ENCODE measurements at regions not wholly inside any gene's neighbourhood (a gene's known extent, or its start where the extent isn't known, plus 50 kb on each side); places are given as distances from the start of the nearest gene placed in this dataset.
"Not testable (repeated sequence)": the region's sequence is repeated elsewhere in the genome, so short reads cannot be mapped to it uniquely, and the experiment has no call there.

DNA sequence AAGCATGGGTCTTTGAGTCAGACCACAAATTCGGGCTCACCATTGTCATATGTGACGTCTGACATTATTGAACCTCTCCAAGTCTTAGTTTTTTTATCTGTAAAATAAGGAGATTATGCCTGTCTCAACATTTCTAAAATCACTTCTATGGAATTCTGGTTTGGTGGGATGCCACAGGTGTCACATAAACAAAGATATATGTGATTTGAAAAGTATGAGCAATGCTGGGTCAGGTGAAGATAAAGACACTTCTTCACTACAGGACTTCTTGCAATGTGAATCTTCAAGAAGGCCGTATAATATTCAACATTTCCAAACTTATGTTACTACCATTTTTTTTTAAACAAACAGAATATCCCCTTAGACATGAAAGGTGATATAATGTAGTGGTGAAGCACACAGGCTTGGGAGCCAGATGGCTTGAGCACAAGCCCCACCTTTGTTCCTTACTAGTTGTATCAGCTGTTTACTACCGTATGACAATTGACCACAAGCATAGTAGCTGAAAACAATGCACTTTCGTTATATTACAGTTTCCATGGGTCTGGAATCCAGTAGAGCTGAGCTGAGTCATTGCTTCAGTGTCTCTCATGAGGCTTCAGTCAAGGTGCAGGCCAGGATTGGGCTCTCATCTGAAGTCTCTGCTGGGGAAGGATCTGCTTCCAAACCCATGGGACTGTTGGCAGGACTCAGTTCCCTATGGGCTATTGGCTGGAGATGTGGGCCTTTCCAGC lies 87.7 kb downstream of the UTP18 start:
- no peak for DNase-seq (ENCODE audit: low read depth)

DNA sequence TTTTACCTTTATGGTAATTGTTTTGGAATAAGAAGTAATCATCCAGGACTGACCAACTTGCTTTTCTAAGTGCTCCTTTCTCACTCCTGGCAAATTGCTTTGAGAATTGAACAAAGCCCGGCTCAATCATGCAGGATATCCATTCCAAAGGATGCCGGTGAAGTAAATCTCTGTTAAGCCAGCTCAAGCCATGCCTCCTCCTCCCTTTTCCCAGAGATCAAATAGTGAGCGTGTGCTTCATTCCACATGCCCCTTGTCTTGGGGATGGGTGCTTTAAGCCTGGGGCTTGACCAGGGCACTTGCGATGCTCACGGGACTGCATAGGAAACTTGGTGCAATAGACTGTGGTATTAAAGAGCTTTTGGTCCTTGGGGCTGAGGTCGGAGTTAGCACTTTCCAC lies 90.7 kb downstream of the UTP18 start:
- no peak for DNase-seq (ENCODE audit: low read depth)

DNA sequence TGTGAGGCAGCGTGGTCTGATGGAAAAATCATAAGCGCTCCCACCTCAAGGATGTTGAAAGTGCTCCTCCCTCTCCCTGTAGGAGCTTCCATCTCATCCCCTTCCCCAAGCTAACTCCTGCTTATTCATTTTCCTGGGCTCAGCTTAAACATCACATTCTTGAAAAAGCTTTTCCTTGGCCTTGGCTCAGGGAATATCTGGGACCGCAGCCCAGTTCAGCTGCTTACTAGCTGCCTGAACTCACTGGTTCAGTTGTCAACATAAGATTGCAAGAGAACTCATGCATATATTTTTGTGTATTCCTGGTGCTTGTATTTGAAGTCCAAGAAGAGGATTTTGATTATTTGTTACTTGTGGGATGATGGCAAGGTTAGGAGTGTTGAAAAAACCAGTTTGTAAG lies 91.5 kb downstream of the UTP18 start:
- DNase-seq (ENCODE audit: low read depth), result peak; percentile 21

DNA sequence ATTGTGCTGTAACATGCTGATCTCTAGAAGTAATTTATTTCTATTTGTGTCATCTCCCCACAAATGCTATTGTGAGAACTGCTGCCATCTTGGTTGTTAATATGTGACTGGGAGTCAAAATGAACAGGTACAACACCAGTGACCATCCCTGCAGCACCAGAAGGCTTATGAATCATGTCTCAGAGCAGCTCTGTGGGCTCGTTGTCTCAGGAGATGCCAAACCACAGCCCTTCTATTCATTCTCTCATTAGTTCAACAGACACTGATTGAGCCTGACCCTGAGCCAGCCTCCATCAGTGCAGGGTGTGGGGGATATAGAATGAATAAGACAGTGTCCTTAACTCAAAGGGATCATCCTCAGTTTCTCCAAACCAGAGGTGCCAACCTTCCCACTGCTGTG lies 92.5 kb downstream of the UTP18 start:
- no peak for DNase-seq (ENCODE audit: low read depth)

DNA sequence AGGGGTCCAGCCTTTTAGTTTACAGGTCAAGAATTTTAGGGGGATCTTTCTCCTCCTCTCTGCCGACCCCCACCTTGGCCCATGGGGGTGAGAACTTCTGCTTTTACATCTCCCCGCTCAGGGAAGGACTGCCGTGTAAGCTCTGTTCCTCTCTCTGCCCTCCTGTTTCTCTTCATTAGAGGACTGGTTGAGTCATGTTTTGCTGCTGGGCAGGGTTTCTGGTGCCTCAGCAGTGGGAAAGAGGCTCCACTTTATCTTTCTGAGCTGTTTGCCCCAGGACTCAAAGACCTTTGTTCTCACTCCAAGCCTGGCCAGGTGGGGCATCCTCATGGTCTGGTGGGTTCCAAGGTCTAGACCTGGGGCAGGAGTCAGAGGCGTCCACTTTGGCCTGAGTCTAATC lies 93.0 kb downstream of the UTP18 start:
- no peak for DNase-seq (ENCODE audit: low read depth)

DNA sequence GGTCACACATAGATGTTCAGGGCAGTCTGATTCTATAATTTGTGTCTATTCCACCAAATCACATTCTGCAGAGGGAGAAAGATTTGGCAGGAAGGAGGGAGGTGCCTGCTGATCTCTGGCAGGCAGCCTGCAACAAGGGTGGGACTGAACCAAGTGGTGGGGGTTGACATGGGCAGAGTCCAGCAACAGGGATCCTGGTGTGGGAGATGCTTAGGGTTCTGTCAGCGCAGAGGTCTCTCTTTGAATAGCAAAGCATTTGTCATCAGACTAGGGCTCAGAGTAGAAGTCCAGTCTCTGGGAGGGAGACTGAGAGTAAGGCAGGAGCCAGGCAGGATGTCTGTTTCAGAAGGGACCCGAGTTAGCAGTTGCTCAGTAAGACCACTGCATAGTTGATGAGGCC lies 94.6 kb downstream of the UTP18 start:
- DNase-seq (ENCODE audit: low read depth), result no peak

DNA sequence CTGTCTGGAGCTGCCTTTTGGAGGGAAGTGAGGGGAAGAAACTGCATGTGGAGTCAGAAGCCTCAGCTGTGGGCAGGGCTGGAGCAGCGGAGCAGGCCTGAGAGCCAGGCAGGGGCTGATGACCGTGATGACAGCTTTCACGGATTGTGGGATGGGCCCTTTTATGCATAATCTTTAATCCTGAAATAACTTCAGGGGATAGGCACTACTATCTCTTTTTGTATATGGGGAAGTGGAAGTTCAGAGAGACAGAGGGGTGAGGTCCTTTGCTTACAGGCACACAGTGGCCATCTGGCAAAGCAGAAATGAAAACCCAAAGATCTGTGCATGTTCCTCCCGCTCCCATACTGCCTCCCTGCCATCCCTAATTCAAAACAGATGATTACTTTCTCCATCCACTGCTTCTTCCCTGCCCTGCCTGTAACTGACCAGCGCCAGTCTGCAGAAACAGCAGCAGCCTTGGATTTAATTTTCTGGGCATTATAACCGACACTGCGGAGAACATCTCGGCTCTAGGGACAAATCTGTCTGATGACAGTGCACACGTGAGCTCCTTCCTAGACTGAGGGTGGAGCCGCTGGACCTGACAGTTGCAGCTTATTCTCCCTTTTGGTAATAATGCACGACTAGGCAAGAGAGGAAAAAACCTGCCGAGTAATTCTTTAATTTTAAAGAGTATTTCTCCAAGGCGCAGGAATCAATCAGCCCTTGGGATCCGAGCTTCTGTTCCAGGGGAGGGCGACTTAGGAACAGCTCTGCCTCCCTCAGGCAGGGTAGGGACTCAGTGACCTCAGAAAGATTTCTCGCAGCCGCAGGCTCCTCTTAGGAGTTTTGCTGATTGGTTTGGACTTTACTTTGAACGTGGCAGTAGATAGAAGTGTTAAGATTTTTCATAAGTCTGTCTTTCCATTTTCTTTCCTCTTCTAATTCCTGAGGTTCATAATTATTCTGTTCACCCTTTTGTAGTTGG lies 95.4 kb downstream of the UTP18 start:
- no peak for DNase-seq (ENCODE audit: low read depth)

DNA sequence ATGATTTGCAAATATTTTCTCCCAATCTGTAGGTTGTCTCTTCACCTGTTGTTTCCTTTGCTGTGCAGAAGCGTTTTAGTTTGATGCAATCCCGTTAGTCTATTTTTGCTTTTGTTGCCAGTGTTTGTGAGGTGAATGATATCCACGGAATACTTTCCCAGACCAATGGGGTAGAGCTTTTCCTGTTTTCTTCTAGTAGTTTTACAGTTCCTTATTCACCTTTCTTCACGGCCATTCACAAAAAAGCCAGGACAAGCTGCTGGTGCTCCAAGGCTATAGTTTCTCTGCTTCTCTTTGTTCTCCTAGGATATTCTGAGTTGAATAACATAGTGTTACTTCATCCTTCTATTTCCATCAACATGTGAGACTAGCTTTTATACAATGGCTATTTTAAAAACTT lies 98.7 kb downstream of the UTP18 start:
- DNase-seq (ENCODE audit: low read depth), result no peak

DNA sequence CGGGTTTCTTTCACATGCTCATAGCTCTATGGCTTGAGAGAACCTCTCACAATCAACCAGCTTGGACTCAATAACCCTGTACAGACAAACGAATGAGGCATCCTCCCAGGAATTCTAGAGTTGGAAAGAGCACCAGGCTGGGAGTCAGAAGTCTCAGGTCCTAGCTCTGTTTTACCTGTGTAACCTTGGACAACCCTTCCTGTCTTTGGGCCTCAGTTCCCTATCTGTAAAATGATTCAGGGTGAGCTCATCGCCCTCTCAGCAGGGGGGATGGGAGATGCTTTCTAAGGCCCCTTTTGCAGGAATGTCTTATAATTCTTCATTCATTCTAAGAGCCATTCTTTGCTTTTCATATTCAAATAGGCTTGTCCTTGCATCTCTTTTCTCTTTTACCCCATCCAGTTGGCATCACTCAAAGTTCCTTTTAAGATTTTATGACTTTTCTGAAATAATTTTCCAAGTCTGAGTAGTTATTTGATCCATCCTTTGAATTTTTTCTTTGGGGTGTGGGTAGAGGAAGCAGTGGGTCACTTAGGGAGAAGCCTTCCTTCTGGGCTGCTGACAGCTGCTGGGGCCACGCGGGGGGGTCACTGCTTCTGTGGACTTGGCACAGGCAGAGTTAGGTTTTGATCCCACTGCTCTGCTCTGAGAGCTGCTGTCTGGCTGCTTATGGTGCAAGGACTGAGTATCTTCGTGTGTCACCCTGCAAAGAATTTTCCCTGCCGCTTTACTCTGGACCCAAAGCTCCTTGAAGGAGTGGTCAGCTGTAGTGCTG lies 102.7 kb downstream of the UTP18 start:
- no peak for DNase-seq (ENCODE audit: low read depth)

DNA sequence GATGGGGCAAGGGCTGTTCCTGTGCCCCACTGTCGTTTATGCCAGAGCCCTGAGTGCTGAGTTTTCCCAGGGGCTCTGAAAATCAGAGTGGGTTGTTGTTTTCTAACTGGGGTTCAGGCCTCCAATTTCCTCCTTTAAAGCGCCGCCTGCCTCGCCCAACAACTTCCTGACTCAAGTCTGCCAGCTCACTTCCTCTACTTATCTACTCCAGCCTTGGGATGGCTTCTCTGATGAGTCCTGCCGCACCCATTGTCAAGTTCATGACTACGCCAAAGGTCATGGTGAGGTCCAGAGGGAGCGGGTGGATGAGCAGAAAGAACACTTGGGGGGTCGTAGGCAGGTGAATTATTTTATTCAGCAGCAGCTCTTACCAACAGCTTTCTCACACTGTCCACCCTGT lies 104.7 kb downstream of the UTP18 start:
- no peak for DNase-seq (ENCODE audit: low read depth)

DNA sequence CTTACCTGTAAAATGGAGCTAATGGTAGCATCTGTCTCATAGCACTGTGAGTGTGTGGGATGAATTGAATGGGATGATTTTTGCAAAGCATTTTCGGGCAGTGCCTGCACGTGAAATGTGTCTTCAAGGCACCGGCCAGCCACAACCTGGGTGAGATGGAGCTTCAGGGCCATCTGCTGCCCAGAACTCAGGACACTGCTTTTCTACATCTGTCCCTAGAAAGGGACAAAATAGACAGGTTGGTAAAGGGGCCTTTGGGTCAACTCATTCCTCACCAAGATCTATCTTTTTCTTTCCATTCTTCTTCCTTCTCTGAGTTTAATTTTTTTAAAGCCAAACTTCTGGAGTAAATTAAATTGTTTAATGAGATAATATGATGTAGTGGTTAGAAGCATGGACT lies 106.5 kb downstream of the UTP18 start:
- DNase-seq (ENCODE audit: low read depth), result no peak

DNA sequence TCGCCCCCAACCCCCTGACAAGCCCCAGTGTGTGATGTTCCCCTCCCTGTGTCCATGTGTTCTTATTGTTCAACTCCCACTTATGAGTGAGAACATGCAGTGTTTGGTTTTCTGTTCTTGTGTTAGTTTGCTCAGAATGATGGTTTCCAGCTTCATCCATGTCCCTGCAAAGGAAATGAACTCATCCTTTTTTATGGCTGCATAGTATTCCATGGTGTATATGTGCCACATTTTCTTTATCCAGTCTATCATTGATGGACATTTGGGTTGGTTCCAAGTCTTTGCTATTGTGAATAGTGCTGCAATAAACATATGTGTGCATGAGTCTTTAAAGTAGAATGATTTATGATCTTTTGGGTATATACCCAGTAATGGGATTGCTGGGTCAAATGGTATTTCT lies 107.5 kb downstream of the UTP18 start:
- DNase-seq (ENCODE audit: low read depth), result not testable (repeated sequence)

DNA sequence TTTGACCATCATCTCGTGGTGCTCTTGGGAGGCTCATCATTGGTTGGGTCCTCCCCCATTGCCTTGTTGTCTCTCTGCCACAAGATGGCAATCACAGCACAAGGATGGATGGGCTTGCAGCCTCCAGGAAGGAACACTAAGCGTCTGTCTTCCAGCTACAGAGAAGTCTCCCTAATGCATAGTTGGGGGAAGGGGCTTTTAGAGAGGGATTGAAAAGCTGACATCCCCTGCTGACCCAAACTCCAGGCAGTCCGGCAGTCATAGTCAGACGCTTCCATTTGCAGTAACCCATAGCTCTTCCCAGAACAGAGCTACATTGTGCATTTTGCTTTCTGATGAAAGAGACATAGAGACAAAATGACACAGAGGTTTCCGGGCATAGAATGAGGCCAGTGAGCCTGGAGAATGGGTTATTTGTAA lies 111.4 kb downstream of the UTP18 start:
- no peak for DNase-seq (ENCODE audit: low read depth)

DNA sequence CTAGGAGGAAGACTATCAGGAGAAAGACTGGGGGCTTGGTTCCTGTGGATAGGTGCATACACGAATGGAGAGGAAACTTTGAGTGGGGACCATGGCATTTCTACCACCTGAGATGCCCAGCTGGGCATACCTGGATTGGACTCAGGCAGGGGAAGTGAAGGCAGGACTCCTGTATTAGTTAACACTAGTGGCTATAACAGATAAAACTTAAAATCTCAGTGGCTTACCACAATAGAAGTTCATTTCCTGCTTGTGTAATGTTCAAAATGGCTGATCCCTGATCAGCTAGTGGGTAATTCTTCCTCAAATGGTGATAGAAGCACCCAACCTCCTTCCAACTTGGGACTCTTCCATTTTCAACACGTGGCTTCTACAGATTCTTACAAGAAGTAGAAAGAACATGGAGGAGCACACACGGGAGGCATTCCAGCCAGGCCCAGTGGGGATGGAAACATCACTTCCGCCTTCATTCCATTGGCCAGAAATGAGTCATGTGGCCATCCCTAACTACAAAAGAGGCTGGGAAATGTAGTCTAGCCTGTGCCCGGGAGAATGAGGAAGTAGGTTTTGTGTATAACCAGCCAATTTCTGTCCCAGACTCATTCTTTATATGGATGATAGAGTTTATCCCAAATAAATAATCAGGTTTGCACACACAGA lies 112.1 kb downstream of the UTP18 start:
- DNase-seq (ENCODE audit: low read depth), result peak; percentile 21

DNA sequence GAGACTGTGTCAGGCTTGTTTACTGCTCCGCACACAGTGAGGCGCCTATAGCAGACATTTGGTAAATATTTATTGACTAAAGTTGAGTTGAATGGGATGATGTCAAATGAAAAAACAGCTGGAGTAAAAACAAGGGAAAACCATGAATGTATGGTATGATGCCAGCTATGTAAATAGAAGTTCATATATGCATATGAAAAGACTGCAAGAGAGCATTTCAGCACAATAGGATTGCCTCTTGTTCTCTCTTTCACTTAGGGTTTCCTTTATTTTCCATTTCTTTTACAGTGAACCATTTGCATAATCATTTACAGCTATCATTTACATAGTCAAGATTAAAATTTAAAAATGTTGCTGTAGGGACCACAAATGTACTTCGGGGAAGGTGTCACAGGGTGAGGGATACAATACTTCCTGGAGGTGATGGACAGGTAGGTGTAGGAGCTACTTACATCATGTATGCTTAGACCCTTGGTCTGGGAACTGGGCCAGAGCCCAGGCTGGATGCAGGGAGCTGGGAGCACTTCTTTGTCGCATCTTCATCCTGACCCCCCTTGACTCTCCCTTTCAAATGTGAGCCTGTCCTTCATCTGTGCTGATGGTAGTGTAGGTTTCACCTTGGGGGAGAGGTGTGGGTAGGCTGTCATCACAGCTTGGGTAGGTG lies 113.3 kb downstream of the UTP18 start:
- no peak for DNase-seq (ENCODE audit: low read depth)

DNA sequence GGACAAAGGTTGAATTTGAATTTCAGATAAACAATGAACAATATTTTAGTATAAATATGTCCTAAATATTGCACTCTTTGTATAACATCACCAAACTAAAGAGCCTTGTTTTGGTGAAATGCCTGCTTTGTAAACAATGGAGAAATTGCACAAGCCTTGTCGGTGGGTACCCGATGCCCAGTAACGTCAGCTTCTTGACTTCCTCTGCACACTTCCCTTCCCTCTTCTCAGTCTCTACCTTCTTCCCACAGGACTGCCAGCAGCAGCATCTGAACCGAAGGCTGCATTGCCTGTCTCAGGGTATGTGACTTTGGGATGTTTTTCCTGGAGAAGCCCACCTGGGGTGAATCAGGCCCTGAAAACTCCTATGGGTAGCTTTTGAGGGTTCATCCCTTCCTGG lies 113.9 kb downstream of the UTP18 start:
- DNase-seq (ENCODE audit: low read depth), result no peak

DNA sequence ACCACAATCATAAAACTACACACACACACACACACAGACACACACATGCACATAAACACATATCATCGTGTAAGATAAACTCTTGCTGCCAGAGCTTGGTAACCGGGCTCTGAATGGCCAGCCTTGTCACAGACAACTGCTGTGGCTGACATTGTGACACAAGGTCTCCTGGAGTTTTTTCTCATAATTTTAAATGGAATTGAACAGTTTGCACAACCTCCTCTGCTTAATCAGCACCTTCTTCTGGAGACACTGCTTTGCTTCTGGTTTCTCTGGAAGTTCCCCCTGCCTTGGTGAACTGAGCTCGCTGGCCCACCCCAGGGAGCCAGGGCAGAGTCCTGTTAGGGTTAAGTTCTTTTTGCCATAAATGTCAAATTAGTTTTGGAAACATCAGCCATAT lies 115.4 kb downstream of the UTP18 start:
- no peak for DNase-seq (ENCODE audit: low read depth)

DNA sequence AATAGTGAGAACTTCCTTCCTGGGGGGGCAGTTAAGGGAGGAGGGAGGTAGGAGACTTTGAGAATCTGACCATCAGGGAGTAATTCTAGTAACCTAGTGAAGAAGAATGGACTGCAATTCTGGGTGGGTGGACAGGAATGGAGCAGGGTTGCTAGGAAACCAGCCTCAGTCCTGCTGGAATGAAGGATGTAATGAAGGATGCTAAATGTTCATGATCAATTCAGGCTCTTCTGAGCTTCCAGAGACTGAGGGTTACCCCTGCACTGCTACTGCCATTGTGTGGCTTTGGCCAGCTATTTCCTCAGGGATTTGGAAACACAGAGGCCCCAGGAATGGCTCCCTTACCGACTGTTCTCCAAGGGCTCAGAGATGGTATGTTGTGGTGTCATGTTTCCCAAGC lies 116.4 kb downstream of the UTP18 start:
- no peak for DNase-seq (ENCODE audit: low read depth)

DNA sequence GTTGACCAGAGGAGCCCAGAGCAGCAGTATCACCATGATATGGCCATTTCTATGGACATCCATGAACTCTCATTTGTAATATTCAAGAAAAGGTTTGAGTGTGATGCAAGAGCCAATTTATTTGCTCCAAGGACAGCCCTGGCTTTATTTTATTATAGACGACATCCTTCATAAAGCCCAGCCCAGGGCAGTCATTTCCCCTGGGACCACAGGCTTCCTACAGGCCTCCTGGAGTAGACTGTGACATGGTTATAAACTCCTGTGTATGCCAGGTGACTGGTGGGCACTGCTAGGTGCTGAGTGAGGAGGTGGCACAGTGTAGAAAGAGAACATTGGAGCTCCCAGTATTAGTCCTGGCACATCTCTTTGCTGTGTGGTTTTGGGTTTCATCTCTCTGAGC lies 120.9 kb downstream of the UTP18 start:
- no peak for DNase-seq (ENCODE audit: low read depth)

DNA sequence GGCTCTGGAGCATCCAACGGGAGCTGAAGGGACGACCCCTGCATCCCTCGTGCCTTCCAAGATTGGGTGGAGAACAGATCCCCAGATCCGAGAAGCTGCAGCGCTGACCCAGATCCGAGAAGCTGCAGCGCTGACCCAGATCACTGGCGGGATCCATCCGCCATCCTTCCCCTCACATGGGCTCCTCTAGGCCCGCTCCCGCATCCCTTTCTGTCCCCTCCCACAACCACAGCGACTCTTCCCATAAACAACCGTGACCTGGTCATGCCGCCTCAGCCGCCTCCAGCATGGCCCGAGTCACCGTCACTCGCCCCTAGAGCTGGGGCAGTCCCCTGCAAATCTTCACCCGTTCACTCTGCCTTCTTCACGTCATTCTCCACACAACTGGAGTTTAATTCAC lies 124.9 kb downstream of the UTP18 start:
- DNase-seq (ENCODE audit: low read depth), result no peak

DNA sequence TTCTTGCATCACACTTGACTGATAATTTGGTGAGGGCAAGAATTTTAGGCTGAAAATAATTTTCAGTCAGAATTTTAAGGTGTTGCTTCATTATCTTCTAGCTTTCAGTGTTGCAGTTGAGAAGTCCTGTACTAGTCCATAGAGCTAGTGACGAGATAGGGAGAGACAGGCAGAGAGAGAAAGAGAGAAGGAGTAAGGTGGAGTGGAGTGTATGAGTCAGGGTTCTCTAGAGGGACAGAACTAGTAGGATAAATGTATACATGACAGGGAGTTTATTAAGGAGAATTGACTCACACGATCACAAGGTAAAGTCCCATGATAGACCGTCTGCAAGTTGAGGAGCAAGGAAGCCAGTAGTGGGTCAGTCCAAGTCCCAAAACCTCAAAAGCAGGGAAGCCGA lies 127.2 kb downstream of the UTP18 start:
- DNase-seq (ENCODE audit: low read depth), result no peak

DNA sequence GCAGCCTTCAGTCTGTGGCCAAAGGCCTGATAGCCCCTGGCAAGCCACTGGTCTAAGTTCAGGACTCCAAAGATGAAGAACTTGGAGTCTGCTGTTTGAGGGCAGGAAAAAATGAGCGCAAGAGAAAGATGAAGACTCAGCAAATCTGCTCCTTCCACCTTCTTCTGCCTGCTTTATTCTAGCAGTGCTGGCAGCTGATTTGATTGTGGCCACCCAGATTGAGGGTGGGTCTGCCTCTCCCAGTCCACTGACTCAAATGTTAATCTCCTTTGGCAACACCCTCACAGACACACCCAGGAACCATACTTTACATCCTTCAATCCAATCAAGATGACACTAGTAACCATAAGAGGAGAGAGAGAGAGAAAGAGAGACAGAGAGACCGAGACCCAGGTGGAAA lies 127.6 kb downstream of the UTP18 start:
- no peak for DNase-seq (ENCODE audit: low read depth)

Data from GM04503 (cell line).